Lung (tissue), 11 donors: ENCODE measurements at regions not wholly inside any gene's neighbourhood (a gene's known extent, or its start where the extent isn't known, plus 50 kb on each side); places are given as distances from the start of the nearest gene placed in this dataset.
A peak's percentile ranks its signal among the peaks of the same experiment; 100 is the strongest.

ENCODE experiments used
- ATAC-seq: fragments of 200-7000 bp; cut with Tn5 transposase; one replicate; pipeline ENCODE4 v1.9.1; 2020; ENCODE audit warnings: moderate number of reproducible peaks; ENCODE audit not compliant: insufficient read depth, low FRiP score
- DNase-seq, 3 donors: peaks; one replicate each; pipeline ENCODE4 v3.0.0-alpha.2; 2013 to 2017
- H3K27ac ChIP-seq, 2 donors: one replicate each; pipeline ENCODE4 v1.5.1; 2013; ENCODE audit warnings: mild to moderate bottlenecking in 2 of 2, moderate library complexity in 2 of 2, control low read depth in 1 of 2, inconsistent platforms in 1 of 2, low read depth in 1 of 2, low read length in 1 of 2
- H3K27me3 ChIP-seq, 3 donors: one replicate each; pipeline ENCODE4 v1.5.1; 2013; ENCODE audit warnings: low read length in 2 of 3; ENCODE audit not compliant: control insufficient read depth in 3 of 3, insufficient read depth in 3 of 3
- H3K36me3 ChIP-seq, 4 donors: one replicate each; pipeline ENCODE4 v1.5.1; 2013; ENCODE audit warnings: low read length in 4 of 4, mild to moderate bottlenecking in 1 of 4, moderate library complexity in 1 of 4; ENCODE audit not compliant: control insufficient read depth in 4 of 4, insufficient read depth in 4 of 4
- H3K4me1 ChIP-seq, 5 donors: one replicate each; pipeline ENCODE4 v1.5.1; 2013; ENCODE audit warnings: low read length in 5 of 5, mild to moderate bottlenecking in 2 of 5, moderate library complexity in 1 of 5; ENCODE audit not compliant: control insufficient read depth in 5 of 5, insufficient read depth in 5 of 5
- H3K4me3 ChIP-seq: one replicate; pipeline ENCODE4 v1.5.1; 2013; ENCODE audit warnings: mild to moderate bottlenecking, control low read depth, moderate library complexity
- H3K9ac ChIP-seq, 2 donors: one replicate each; pipeline ENCODE4 v1.5.1; 2013; ENCODE audit warnings: low read length in 2 of 2, control low read depth in 1 of 2; ENCODE audit not compliant: insufficient read depth in 1 of 2
- H3K9me3 ChIP-seq, 4 donors: one replicate each; pipeline ENCODE4 v1.5.1; 2013; ENCODE audit warnings: low read length in 3 of 4, mild to moderate bottlenecking in 1 of 4, moderate library complexity in 1 of 4; ENCODE audit not compliant: control insufficient read depth in 4 of 4, insufficient read depth in 3 of 4
- CTCF ChIP-seq: IDR thresholded peaks from 2 replicates; pipeline ENCODE4 v1.5.1; 2012; ENCODE audit warnings: mild to moderate bottlenecking; ENCODE audit errors: control extremely low read depth, extremely low read depth
- WGBS, 2 donors: extraction: QIAGEN DNeasy Blood & Tissue Kit; methylation state at CpG; one replicate each; pipeline ENCODE4 v1.1.7; 2013; 5-methylcytosine and 5-hydroxymethylcytosine counted together
- donor health status: control.
- donor health status: control.
- donor health status: Bipolar disorder and iron deficiency.
- donor health status: healthy.
- donor health status: DM: yes; HTN: yes; CAD: no.

- DNase-seq (no peak), ATAC-seq (no peak)
- H3K27ac ChIP-seq = no peak overlapping the region
- H3K4me3 ChIP-seq = no peak overlapping the region
- H3K9me3 ChIP-seq = peaks cover 0 to 3% (median 0%) of the 10 kb centered on the region in 4 donors
- H3K4me1 ChIP-seq = peaks cover 0 to 6% (median 0%) of the 10 kb centered on the region in 5 donors
- no peak overlapping the region for H3K9ac ChIP-seq
- no peak for TF ChIP-seq CTCF
- H3K27me3 ChIP-seq = no peaks in the 10 kb centered on the region
- H3K36me3 ChIP-seq = no peaks in the 10 kb centered on the region
Observed at GRCh38 chr7:86953219-86953618, 106.2 kb downstream of the ELAPOR2 start.

- Histone ChIP-seq H3K27ac (no peak overlapping the region), H3K36me3 (no peaks in the 10 kb centered on the region), H3K4me3 (no peak overlapping the region), H3K4me1 (peaks cover 0 to 6% (median 0%) of the 10 kb centered on the region in 5 donors), H3K9ac (no peak overlapping the region), H3K27me3 (no peaks in the 10 kb centered on the region), H3K9me3 (peaks cover 0 to 3% (median 0%) of the 10 kb centered on the region in 4 donors)
- no peak for TF ChIP-seq CTCF
- ATAC-seq = no peak
- DNase-seq = no peak
Observed at GRCh38 chr7:86951895-86952294, 107.6 kb downstream of the ELAPOR2 start.

DNA sequence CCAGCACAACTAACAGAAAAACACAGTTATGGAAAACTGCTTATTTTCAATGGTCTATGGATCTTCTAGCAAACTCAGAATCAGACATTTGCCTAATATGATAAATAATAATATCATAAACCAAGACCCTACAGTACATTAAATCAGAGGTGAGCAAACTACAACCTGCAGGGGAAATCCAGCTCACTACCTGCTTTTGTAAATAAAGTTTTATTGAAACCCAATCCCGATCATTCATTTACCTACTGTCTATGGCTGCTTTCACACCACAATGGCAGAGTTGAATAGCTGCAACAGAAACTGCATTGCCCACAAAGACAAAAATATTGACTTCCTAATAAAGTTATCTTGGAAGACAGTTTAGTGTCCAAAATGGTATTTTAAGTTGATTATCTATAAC is 108.5 kb downstream of the ELAPOR2 start:
- peaks cover 0 to 6% (median 0%) of the 10 kb centered on the region in 5 donors for H3K4me1 ChIP-seq
- DNase-seq (no peak), ATAC-seq (no peak)
- WGBS, 2 donors = 99 to 100% methylated on average over 1 of the region's 1 CpG
- no peak overlapping the region for H3K27ac ChIP-seq
- TF ChIP-seq CTCF = no peak
- H3K4me3 ChIP-seq = no peak overlapping the region
- H3K9ac ChIP-seq = no peak overlapping the region
- H3K9me3 ChIP-seq = peaks cover 0 to 3% (median 0%) of the 10 kb centered on the region in 4 donors
- H3K27me3 ChIP-seq = no peaks in the 10 kb centered on the region
- H3K36me3 ChIP-seq = no peaks in the 10 kb centered on the region

- DNase-seq = no peak
- ATAC-seq = no peak
- no peaks in the 10 kb centered on the region for H3K36me3 ChIP-seq
- no peak overlapping the region for H3K9ac ChIP-seq
- 89 to 97% methylated on average over 4 of the region's 4 CpGs for WGBS, 2 donors
- H3K27ac ChIP-seq = peak overlapping the region in 1 of 2 donors; percentile 1
- peaks cover 0 to 6% (median 0%) of the 10 kb centered on the region in 5 donors for H3K4me1 ChIP-seq
- peaks cover 0 to 3% (median 0%) of the 10 kb centered on the region in 4 donors for H3K9me3 ChIP-seq
- no peak for TF ChIP-seq CTCF
- H3K4me3 ChIP-seq = no peak overlapping the region
- H3K27me3 ChIP-seq = no peaks in the 10 kb centered on the region
Observed at GRCh38 chr7:86950360-86950759, 109.1 kb downstream of the ELAPOR2 start.
